SK-N-SH treated with all-trans-retinoic acid at 6 μM for 48 hours (cell line): ENCODE measurements at regions not wholly inside any gene's neighbourhood (a gene's known extent, or its start where the extent isn't known, plus 50 kb on each side); places are given as distances from the start of the nearest gene placed in this dataset.

Source experiments
- ARNTL ChIP-seq: fragments of 450-650 bp; formaldehyde crosslinking; IDR thresholded peaks from 2 replicates; pipeline ENCODE4 v1.5.0; 2020; ENCODE audit warnings: low read depth, mild to moderate bottlenecking, moderate library complexity, borderline replicate concordance
- BACH2 ChIP-seq: fragments of 250-450 bp; sonication (Bioruptor Pico); IDR thresholded peaks from 2 replicates; pipeline ENCODE4 v1.9.0; 2021; ENCODE audit warnings: mild to moderate bottlenecking, borderline replicate concordance
- CSRNP3 ChIP-seq: fragments of 250-450 bp; sonication (Bioruptor Pico); IDR thresholded peaks from 2 replicates; pipeline ENCODE4 v1.5.1; 2021; ENCODE audit warnings: mild to moderate bottlenecking, moderate library complexity
- ESRRG ChIP-seq: fragments of 250-450 bp; sonication (Bioruptor Pico); IDR thresholded peaks from 2 replicates; pipeline ENCODE4 v1.6.1; 2021; ENCODE audit warnings: mild to moderate bottlenecking
- PPARA ChIP-seq: fragments of 250-450 bp; sonication (Bioruptor Pico); IDR thresholded peaks from 2 replicates; pipeline ENCODE4 v1.5.0; 2020; ENCODE audit warnings: mild to moderate bottlenecking, borderline replicate concordance
- TCF4 ChIP-seq: fragments of 250-450 bp; sonication (Bioruptor Pico); IDR thresholded peaks from 2 replicates; pipeline ENCODE4 v1.8.0; 2021; ENCODE audit warnings: mild to moderate bottlenecking, moderate library complexity, borderline replicate concordance
- ZFP3 ChIP-seq: fragments of 250-450 bp; sonication (Bioruptor Pico); IDR thresholded peaks from 2 replicates; pipeline ENCODE4 v1.5.0; 2020; ENCODE audit warnings: mild to moderate bottlenecking, moderate library complexity
- ZNF8 ChIP-seq: fragments of 450-650 bp; formaldehyde crosslinking; IDR thresholded peaks from 2 replicates; pipeline ENCODE4 v1.5.0; 2020; ENCODE audit warnings: mild to moderate bottlenecking, moderate library complexity
- TF ChIP-seq, protein P1 (sequence below): fragments of 250-450 bp; sonication (Bioruptor Pico); IDR thresholded peaks from 2 replicates; pipeline ENCODE4 v1.8.0; 2020; ENCODE audit warnings: mild to moderate bottlenecking, moderate library complexity, borderline replicate concordance

DNA sequence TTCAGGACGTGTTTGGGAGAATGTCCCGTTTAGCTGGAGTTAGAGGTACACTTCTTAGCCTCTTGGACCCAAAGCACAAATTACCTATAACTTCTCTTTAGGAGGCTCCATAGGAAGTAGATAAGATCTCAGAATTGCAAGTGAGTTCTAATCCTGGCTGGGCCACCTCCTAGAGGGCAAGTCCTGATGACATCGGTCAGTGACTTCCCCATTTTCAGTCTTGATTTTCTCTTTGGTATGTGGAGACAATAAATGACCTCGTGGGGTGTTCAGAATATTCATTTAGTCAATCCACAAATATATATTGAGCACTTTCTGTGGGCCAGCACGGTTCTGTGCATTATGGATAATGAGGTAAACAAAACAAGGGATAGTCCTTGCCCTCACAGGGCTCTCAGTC is 208.6 kb downstream of the CWF19L2 start:
- TF ChIP-seq, protein P1, sequence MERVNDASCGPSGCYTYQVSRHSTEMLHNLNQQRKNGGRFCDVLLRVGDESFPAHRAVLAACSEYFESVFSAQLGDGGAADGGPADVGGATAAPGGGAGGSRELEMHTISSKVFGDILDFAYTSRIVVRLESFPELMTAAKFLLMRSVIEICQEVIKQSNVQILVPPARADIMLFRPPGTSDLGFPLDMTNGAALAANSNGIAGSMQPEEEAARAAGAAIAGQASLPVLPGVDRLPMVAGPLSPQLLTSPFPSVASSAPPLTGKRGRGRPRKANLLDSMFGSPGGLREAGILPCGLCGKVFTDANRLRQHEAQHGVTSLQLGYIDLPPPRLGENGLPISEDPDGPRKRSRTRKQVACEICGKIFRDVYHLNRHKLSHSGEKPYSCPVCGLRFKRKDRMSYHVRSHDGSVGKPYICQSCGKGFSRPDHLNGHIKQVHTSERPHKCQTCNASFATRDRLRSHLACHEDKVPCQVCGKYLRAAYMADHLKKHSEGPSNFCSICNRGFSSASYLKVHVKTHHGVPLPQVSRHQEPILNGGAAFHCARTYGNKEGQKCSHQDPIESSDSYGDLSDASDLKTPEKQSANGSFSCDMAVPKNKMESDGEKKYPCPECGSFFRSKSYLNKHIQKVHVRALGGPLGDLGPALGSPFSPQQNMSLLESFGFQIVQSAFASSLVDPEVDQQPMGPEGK, result no peak
- TF ChIP-seq ARNTL (CRISPR knock-in tag) (no peak), BACH2 (CRISPR knock-in tag) (no peak), ESRRG (CRISPR knock-in tag) (no peak), ZNF8 (no peak), TCF4 (no peak), ZFP3 (CRISPR knock-in tag) (no peak), PPARA (no peak), CSRNP3 (CRISPR knock-in tag) (no peak)
